H1 (cell line): ENCODE measurements at regions not wholly inside any gene's neighbourhood (a gene's known extent, or its start where the extent isn't known, plus 50 kb on each side); places are given as distances from the start of the nearest gene placed in this dataset.
A peak's percentile ranks its signal among the peaks of the same experiment; 100 is the strongest.

ENCODE experiments used
- ATF3 ChIP-seq: IDR thresholded peaks from 2 replicates; pipeline ENCODE4 v1.6.1; 2011; ENCODE audit warnings: low read depth, mild to moderate bottlenecking, low read length; ENCODE audit not compliant: insufficient read depth
- BCL11A ChIP-seq, 2 experiments: IDR thresholded peaks; one replicate each; pipeline ENCODE4 v1.6.1; 2011; ENCODE audit warnings: low read depth in 2 of 2, low read length in 2 of 2, mild to moderate bottlenecking in 2 of 2
- CREB1 ChIP-seq: IDR thresholded peaks from 2 replicates; pipeline ENCODE4 v1.6.1; 2012; ENCODE audit warnings: inconsistent platforms
- GABPA ChIP-seq: IDR thresholded peaks from 2 replicates; pipeline ENCODE4 v1.6.1; 2011; ENCODE audit warnings: mild to moderate bottlenecking, low read length, moderate library complexity, borderline replicate concordance; ENCODE audit not compliant: insufficient read depth
- GTF2F1 ChIP-seq: IDR thresholded peaks from 2 replicates; pipeline ENCODE4 v1.6.1; 2012; ENCODE audit warnings: low read depth, low read length, improper control_type of control experiment, borderline replicate concordance
- JUN ChIP-seq: IDR thresholded peaks from 2 replicates; pipeline ENCODE4 v1.6.1; 2011; ENCODE audit warnings: low read depth, mild to moderate bottlenecking, improper control_type of control experiment, low read length
- KDM5A ChIP-seq: fragments of 200-600 bp; IDR thresholded peaks from 2 replicates; pipeline ENCODE4 v1.7.1; 2012; ENCODE audit warnings: mild to moderate bottlenecking, low read length, inconsistent platforms, mixed read lengths
- NRF1 ChIP-seq: IDR thresholded peaks from 2 replicates; pipeline ENCODE4 v1.6.1; 2011; ENCODE audit warnings: mild to moderate bottlenecking, low read depth, low read length, improper control_type of control experiment
- POLR2A ChIP-seq, 2 experiments: IDR thresholded peaks; 1 replicate in 1 of 2; 2 replicates in 1 of 2; pipeline ENCODE4 v1.6.1; 2011; ENCODE audit warnings: low read depth in 2 of 2, low read length in 2 of 2, mild to moderate bottlenecking in 2 of 2; ENCODE audit errors: control extremely low read depth in 1 of 2
- SIX5 ChIP-seq: IDR thresholded peaks from 2 replicates; pipeline ENCODE4 v1.6.1; 2011; ENCODE audit warnings: mild to moderate bottlenecking, low read depth, low read length
- SP2 ChIP-seq: IDR thresholded peaks from 2 replicates; pipeline ENCODE4 v1.6.1; 2012; ENCODE audit warnings: mild to moderate bottlenecking, low read length, inconsistent platforms
- SRF ChIP-seq: IDR thresholded peaks from 2 replicates; pipeline ENCODE4 v1.6.1; 2011; ENCODE audit warnings: mild to moderate bottlenecking, low read depth, low read length, moderate library complexity

DNA sequence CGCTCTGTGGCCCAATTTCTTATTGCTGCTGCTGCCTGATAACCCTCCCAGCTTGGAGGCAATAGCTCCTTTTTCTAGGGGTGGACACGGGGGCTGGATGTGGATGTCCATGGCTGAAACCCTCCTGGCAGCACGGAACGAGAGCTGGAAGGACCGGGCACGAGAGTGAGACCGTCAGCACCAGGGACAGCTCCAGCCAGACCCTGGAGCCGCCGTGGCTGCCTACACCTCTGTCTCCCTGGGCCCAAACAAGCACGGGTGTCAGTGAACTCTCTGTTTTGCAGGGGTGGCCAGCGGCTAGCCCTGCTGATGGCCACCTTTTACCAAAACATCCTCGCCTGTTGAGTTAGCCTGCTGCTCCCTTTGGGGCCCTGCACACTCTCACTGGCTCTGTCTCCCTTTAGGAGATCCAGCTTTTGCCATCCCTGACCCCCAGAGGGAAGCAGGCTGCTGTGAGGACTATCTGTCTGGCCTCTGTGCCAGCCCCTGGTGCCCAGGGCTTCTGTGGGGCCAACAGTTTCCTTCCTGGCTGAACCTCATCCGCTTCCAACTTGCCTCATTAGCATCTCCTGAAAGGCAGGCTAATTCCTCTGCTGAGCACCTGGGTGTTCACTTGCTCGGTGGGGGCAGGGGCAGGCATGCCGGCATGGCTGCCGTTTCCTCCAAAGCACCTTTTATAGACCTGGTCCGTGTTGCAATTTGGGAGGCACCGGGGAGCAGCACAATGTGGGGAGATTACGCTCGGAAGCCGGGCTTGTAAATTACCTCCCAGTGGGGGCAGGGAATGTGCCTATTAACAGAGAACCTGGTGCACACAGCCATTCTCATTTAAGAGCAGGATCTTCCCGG lies 118.1 kb downstream of the ENGASE start (continued):
- no peak for TF ChIP-seq GTF2F1
- no peak for TF ChIP-seq CREB1
- TF ChIP-seq SRF = peak; percentile 78
- no peak for TF ChIP-seq NRF1
- peak in 1 of 2 experiments; percentile 43; a peak in 2 of 3 replicates for TF ChIP-seq POLR2A (IDR thresholded peaks at IDR 0.05; ENCODE audit: control extremely low read depth in 1 of 2, low read depth in 2 of 2, low read length in 2 of 2)
- TF ChIP-seq ATF3 = no peak
- no peak for TF ChIP-seq SP2
- TF ChIP-seq KDM5A = no peak
- TF ChIP-seq JUN = no peak
- TF ChIP-seq BCL11A (IDR thresholded peaks at IDR 0.05; ENCODE audit: low read depth in 2 of 2, low read length in 2 of 2) = no peak
- no peak for TF ChIP-seq SIX5
- peak; percentile 35; the same call in 1 of the 2 replicates for TF ChIP-seq GABPA
